PC-3 (cell line): ENCODE measurements at regions not wholly inside any gene's neighbourhood (a gene's known extent, or its start where the extent isn't known, plus 50 kb on each side); places are given as distances from the start of the nearest gene placed in this dataset.

Experiments
- ATAC-seq: fragments of 200-7000 bp; cut with Tn5 transposase; 2 replicates; pipeline ENCODE4 v1.9.1; 2020; ENCODE audit warnings: mild to moderate bottlenecking, moderate library complexity
- BruUV-seq: library from RNA; stranded (reverse); fragments of 400-500 nt; replicated peaks from 2 replicates; lab custom pipeline; 2021; lab: Mats Ljungman, UMichigan
- CTCF ChIA-PET: fragments of 300-600 bp; sonication (Branson Sonifier 250); formaldehyde crosslinking; loops from one replicate; lab custom pipeline; 2022; ENCODE audit warnings: antibody characterized with exemption; lab: Charles Lee
- POLR2A ChIA-PET: fragments of 300-600 bp; sonication (Branson Sonifier 250); formaldehyde crosslinking; loops from one replicate; lab custom pipeline; 2022; ENCODE audit warnings: antibody characterized with exemption; ENCODE audit not compliant: unreplicated experiment; lab: Charles Lee
- DNase-seq: peaks from one replicate; pipeline ENCODE4 v3.0.0-alpha.2; 2015
- H2AFZ ChIP-seq: fragments of 300-600 bp; sonication (generic); 2 replicates; pipeline ENCODE4 v1.6.0; 2016; ENCODE audit warnings: antibody characterized with exemption, low read length
- H3F3A ChIP-seq: fragments of 300-600 bp; sonication (generic); one replicate; pipeline ENCODE4 v1.6.0; 2017; ENCODE audit warnings: antibody characterized with exemption, low read length, control low read depth, mild to moderate bottlenecking; ENCODE audit not compliant: unreplicated experiment
- H3K27ac ChIP-seq: fragments of 300-600 bp; sonication (generic); 2 replicates; pipeline ENCODE4 v1.5.1; 2016; ENCODE audit warnings: mild to moderate bottlenecking, low read length
- H3K27me3 ChIP-seq: fragments of 300-600 bp; sonication (generic); 2 replicates; pipeline ENCODE4 v1.6.1; 2016; ENCODE audit warnings: low read length, mixed read lengths
- H3K36me3 ChIP-seq: fragments of 300-600 bp; sonication (generic); 2 replicates; pipeline ENCODE4 v1.6.1; 2016; ENCODE audit warnings: low read depth, mixed run types, low read length, mixed read lengths
- H3K4me1 ChIP-seq: fragments of 300-600 bp; sonication (generic); 2 replicates; pipeline ENCODE4 v1.5.1; 2016; ENCODE audit warnings: low read length; ENCODE audit not compliant: insufficient read depth
- H3K4me2 ChIP-seq: fragments of 300-600 bp; sonication (generic); 2 replicates; pipeline ENCODE4 v1.6.0; 2016; ENCODE audit warnings: low read length
- H3K4me3 ChIP-seq: fragments of 300-600 bp; sonication (generic); 2 replicates; pipeline ENCODE4 v1.5.1; 2016; ENCODE audit warnings: mild to moderate bottlenecking, low read length, mixed read lengths
- H3K79me2 ChIP-seq: fragments of 300-600 bp; sonication (generic); 2 replicates; pipeline ENCODE4 v1.6.1; 2017; ENCODE audit warnings: low read length, mixed read lengths
- H3K9ac ChIP-seq: fragments of 300-600 bp; sonication (generic); 2 replicates; pipeline ENCODE4 v1.6.0; 2016; ENCODE audit warnings: mild to moderate bottlenecking, low read length
- H3K9me2 ChIP-seq: fragments of 300-600 bp; sonication (generic); replicated peaks from 2 replicates; pipeline ENCODE4 v1.6.1; 2016; ENCODE audit warnings: mixed run types, low read length, mixed read lengths
- H3K9me3 ChIP-seq: fragments of 300-600 bp; sonication (generic); 2 replicates; pipeline ENCODE4 v1.6.1; 2016; ENCODE audit warnings: low read length, mixed read lengths
- H4K20me1 ChIP-seq: fragments of 300-600 bp; sonication (generic); 2 replicates; pipeline ENCODE4 v1.6.1; 2016; ENCODE audit warnings: low read length, mixed read lengths
- CTCF ChIP-seq: fragments of 300-600 bp; sonication (generic); conservative IDR thresholded peaks from 2 replicates; pipeline ENCODE4 v1.5.1; 2017; ENCODE audit warnings: antibody characterized with exemption, low read depth, mild to moderate bottlenecking, low read length
- EZH2 ChIP-seq: fragments of 300-600 bp; sonication (generic); IDR thresholded peaks from one replicate; pipeline ENCODE4 v1.6.1; 2017; ENCODE audit warnings: antibody characterized with exemption, mild to moderate bottlenecking, low read length; ENCODE audit not compliant: unreplicated experiment
- EZH2phosphoT487 ChIP-seq: fragments of 300-600 bp; sonication (generic); IDR thresholded peaks from 2 replicates; pipeline ENCODE4 v1.6.1; 2018; ENCODE audit warnings: mild to moderate bottlenecking, antibody characterized with exemption, low read length, borderline replicate concordance
- intact Hi-C: fragments of 100-400 bp; cut with micrococcal nuclease; formaldehyde crosslinking; loops from 2 replicates; pipeline ENCODE4 v1.9.0; 2023

GRCh38 chr1:209235166-209235565, 348.3 kb upstream of the CAMK1G start:
- ATAC-seq, result no peak
- no peaks in the 10 kb centered on the region for H3K9me2 ChIP-seq
- no peak overlapping the region for H2AFZ ChIP-seq
- BruUV-seq, result no TSS peak
- 0 out of 2 replicates have a peak, but pooled peaks cover 7% of the 10 kb centered on the region for H3K9me3 ChIP-seq
- H3K79me2 ChIP-seq, result no peaks in the 10 kb centered on the region
- H3K27ac ChIP-seq, result no peak overlapping the region
- no peaks in the 10 kb centered on the region for H3K4me1 ChIP-seq
- H4K20me1 ChIP-seq, result no peaks in the 10 kb centered on the region
- intact Hi-C loops, result no loop called here
- no peak overlapping the region for H3K4me2 ChIP-seq
- ChIA-PET POLR2A (no interaction called here), CTCF (no interaction called here)
- no peaks in the 10 kb centered on the region for H3K27me3 ChIP-seq
- H3K9ac ChIP-seq, result no peak overlapping the region
- DNase-seq, result no peak
- no peak for TF ChIP-seq CTCF
- TF ChIP-seq EZH2phosphoT487, result no peak
- no peak for TF ChIP-seq EZH2
- H3K36me3 ChIP-seq, result no peaks in the 10 kb centered on the region
- no peak overlapping the region for H3K4me3 ChIP-seq
- no peaks in the 10 kb centered on the region for H3F3A ChIP-seq

- intact Hi-C loops, result no loop called here
- no TSS peak for BruUV-seq
- ChIA-PET POLR2A (no interaction called here), CTCF (no interaction called here)
- no peak overlapping the region for H3K9ac ChIP-seq
- H3K36me3 ChIP-seq, result no peaks in the 10 kb centered on the region
- no peaks in the 10 kb centered on the region for H4K20me1 ChIP-seq
- no peak for TF ChIP-seq CTCF
- no peak for TF ChIP-seq EZH2
- no peak for TF ChIP-seq EZH2phosphoT487
- no peak overlapping the region for H3K27ac ChIP-seq
- DNase-seq (no peak), ATAC-seq (no peak)
- H3K4me3 ChIP-seq, result no peak overlapping the region
- H3K27me3 ChIP-seq, result no peaks in the 10 kb centered on the region
- no peaks in the 10 kb centered on the region for H3K9me2 ChIP-seq
- H3K79me2 ChIP-seq, result no peaks in the 10 kb centered on the region
- H2AFZ ChIP-seq, result no peak overlapping the region
- no peak overlapping the region for H3K4me2 ChIP-seq
- no peaks in the 10 kb centered on the region for H3F3A ChIP-seq
- H3K9me3 ChIP-seq, result no peaks in the 10 kb centered on the region
- H3K4me1 ChIP-seq, result no peaks in the 10 kb centered on the region
Measured at GRCh38 chr1:209238356-209238755, 345.2 kb upstream of the CAMK1G start.

GRCh38 chr1:209240351-209240750, 343.2 kb upstream of the CAMK1G start:
- CTCF ChIA-PET, result no interaction called here
- no peaks in the 10 kb centered on the region for H3K27me3 ChIP-seq
- DNase-seq (no peak), ATAC-seq (no peak)
- H3K4me2 ChIP-seq, result no peak overlapping the region
- no peak overlapping the region for H3K4me3 ChIP-seq
- no peaks in the 10 kb centered on the region for H3F3A ChIP-seq
- H3K9ac ChIP-seq, result no peak overlapping the region
- H3K9me2 ChIP-seq, result no peaks in the 10 kb centered on the region
- H4K20me1 ChIP-seq, result no peaks in the 10 kb centered on the region
- no peak overlapping the region for H3K27ac ChIP-seq
- H3K4me1 ChIP-seq, result peaks cover 1% of the 10 kb centered on the region
- no peaks in the 10 kb centered on the region for H3K36me3 ChIP-seq
- no peaks in the 10 kb centered on the region for H3K79me2 ChIP-seq
- intact Hi-C loops, result no loop called here
- H3K9me3 ChIP-seq, result no peaks in the 10 kb centered on the region
- BruUV-seq, result no TSS peak
- TF ChIP-seq EZH2phosphoT487, result no peak
- TF ChIP-seq CTCF, result no peak
- no peak for TF ChIP-seq EZH2
- POLR2A ChIA-PET, result interaction anchor here (0.7 kb wide), 1 partner anchor 369 kb away, joined by 3 read pairs; no protein-coding TSS in a partner anchor
- H2AFZ ChIP-seq, result no peak overlapping the region
